AG04450 (cell line): ENCODE measurements at regions not wholly inside any gene's neighbourhood (a gene's known extent, or its start where the extent isn't known, plus 50 kb on each side); places are given as distances from the start of the nearest gene placed in this dataset.

Experiments
- CTCF ChIA-PET: fragments of 300-600, 350-600 bp; formaldehyde crosslinking; extraction: SDS; loops from one replicate; lab custom pipeline; 2022; ENCODE audit warnings: antibody characterized with exemption, inconsistent platforms; lab: Charles Lee
- POLR2A ChIA-PET: fragments of 350-600 bp; formaldehyde crosslinking; extraction: SDS; loops from one replicate; lab custom pipeline; 2021; ENCODE audit warnings: antibody characterized with exemption, inconsistent platforms; lab: Yijun Ruan, JAX
- DNase-seq: peaks from one replicate; pipeline ENCODE4 v3.0.0-alpha.2; 2011; ENCODE audit warnings: low read depth, low spot score
- H3K27ac ChIP-seq: one replicate; pipeline ENCODE4 v1.5.1; 2012; ENCODE audit warnings: low read depth, low read length, control low read depth
- H3K27me3 ChIP-seq: one replicate; pipeline ENCODE4 v1.6.0; 2012; ENCODE audit warnings: low read length; ENCODE audit not compliant: control insufficient read depth, insufficient read depth
- H3K4me3 ChIP-seq: 2 replicates; pipeline ENCODE4 v1.5.1; 2011; ENCODE audit warnings: mild to moderate bottlenecking, low read depth, low read length, control low read depth
- H3K9me3 ChIP-seq: 2 replicates; pipeline ENCODE4 v1.5.1; 2012; ENCODE audit warnings: low read length; ENCODE audit not compliant: control insufficient read depth, insufficient read depth
- TF ChIP-seq, protein P1 (sequence below): IDR thresholded peaks from 2 replicates; pipeline ENCODE4 v1.5.1; 2011; ENCODE audit warnings: low read depth, low read length, control low read depth, inconsistent platforms

DNA sequence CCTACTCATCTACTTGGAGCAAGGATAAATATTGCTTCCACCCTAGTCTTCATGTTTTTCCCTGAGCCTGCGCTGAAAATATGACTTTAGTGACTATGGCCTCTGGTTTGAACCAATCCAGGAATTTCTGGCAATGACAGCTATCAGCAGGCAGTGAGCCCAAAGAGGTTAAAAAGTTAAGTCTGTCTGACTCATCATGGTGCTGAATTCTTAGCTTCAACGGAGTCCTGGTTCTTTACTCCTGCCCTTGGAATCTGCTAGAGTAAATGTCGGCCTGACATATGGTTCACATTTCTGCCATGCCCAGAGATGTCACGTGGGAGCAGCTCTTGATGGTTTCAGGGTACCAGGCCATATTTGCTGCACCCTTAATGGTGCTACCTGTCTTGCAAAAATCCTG, 351.6 kb upstream of the PLXNA2 start:
- Histone ChIP-seq H3K27me3 (no peaks in the 10 kb centered on the region), H3K9me3 (no peaks in the 10 kb centered on the region), H3K27ac (no peak overlapping the region), H3K4me3 (no peak overlapping the region)
- ChIA-PET POLR2A (no interaction called here), CTCF (no interaction called here)
- TF ChIP-seq, protein P1, sequence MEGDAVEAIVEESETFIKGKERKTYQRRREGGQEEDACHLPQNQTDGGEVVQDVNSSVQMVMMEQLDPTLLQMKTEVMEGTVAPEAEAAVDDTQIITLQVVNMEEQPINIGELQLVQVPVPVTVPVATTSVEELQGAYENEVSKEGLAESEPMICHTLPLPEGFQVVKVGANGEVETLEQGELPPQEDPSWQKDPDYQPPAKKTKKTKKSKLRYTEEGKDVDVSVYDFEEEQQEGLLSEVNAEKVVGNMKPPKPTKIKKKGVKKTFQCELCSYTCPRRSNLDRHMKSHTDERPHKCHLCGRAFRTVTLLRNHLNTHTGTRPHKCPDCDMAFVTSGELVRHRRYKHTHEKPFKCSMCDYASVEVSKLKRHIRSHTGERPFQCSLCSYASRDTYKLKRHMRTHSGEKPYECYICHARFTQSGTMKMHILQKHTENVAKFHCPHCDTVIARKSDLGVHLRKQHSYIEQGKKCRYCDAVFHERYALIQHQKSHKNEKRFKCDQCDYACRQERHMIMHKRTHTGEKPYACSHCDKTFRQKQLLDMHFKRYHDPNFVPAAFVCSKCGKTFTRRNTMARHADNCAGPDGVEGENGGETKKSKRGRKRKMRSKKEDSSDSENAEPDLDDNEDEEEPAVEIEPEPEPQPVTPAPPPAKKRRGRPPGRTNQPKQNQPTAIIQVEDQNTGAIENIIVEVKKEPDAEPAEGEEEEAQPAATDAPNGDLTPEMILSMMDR, result no peak
- DNase-seq, result no peak

DNA sequence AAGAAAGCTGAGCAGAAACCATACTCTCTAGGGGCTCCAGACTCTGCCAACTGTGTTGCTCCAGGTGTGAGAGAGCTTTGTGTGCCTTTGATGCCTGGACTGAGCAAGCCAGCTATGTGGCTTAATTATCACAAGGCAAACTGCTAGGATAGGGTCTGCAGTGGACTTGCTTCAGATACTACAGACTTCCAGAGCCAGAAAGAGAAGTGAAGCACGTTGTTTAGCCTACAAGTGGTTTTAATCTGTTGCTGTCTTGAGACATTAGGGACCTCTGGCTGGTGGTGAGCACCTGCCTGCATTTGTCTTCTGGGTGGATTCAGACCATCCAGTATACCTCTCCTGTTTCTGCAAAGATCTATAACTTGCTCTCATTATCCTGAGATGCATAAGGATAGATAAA, 353.4 kb upstream of the PLXNA2 start:
- Histone ChIP-seq H3K4me3 (no peak overlapping the region), H3K27me3 (no peaks in the 10 kb centered on the region), H3K9me3 (no peaks in the 10 kb centered on the region), H3K27ac (no peak overlapping the region)
- no peak for DNase-seq
- TF ChIP-seq, protein P1, result no peak
- CTCF ChIA-PET, result no interaction called here
- POLR2A ChIA-PET, result no interaction called here

DNA sequence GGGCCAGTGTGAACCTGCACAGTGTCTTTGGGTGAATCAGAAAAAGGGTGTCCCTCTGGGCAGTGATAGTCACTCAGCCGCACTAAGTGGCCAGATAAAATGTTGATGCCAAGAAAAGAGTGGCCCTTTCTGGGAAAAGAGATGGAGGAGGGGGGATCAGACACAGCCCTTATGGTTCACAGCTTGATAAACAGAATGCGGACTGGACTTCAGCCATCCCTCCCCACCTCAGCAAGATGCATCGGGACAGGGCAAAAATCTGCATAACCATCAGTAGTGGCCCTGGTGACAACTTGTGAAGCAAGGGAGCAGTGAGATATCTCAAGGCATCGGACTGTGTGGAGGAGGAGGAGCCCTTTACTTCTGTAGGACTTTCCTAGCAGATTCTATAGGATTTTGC, 353.8 kb upstream of the PLXNA2 start:
- H3K27me3 ChIP-seq, result no peaks in the 10 kb centered on the region
- no peak for DNase-seq
- ChIA-PET CTCF (no interaction called here), POLR2A (no interaction called here)
- TF ChIP-seq, protein P1, result no peak
- no peak overlapping the region for H3K27ac ChIP-seq
- H3K4me3 ChIP-seq, result no peak overlapping the region
- no peaks in the 10 kb centered on the region for H3K9me3 ChIP-seq

DNA sequence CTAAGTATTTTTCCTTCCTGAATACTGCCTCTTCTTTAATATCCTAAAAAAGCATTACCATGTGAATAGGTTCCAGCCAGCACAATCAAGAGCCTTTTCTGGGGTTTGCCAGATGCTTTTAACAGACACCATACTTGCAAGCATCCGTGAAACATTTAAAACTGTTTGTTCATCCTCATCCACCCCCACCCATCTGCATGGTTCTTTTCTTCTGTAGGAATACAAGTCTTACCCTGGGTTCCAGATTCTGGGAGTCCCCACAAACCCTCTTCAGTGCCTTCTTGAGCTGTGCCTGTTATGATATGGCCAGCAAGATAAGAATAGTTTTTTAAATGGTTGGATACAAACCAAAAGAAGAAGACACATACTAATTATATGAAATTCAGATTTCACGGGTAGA, 354.9 kb upstream of the PLXNA2 start:
- CTCF ChIA-PET, result no interaction called here
- TF ChIP-seq, protein P1, result no peak
- no peaks in the 10 kb centered on the region for H3K9me3 ChIP-seq
- H3K27ac ChIP-seq, result no peak overlapping the region
- H3K27me3 ChIP-seq, result no peaks in the 10 kb centered on the region
- DNase-seq, result no peak
- POLR2A ChIA-PET, result no interaction called here
- H3K4me3 ChIP-seq, result no peak overlapping the region

DNA sequence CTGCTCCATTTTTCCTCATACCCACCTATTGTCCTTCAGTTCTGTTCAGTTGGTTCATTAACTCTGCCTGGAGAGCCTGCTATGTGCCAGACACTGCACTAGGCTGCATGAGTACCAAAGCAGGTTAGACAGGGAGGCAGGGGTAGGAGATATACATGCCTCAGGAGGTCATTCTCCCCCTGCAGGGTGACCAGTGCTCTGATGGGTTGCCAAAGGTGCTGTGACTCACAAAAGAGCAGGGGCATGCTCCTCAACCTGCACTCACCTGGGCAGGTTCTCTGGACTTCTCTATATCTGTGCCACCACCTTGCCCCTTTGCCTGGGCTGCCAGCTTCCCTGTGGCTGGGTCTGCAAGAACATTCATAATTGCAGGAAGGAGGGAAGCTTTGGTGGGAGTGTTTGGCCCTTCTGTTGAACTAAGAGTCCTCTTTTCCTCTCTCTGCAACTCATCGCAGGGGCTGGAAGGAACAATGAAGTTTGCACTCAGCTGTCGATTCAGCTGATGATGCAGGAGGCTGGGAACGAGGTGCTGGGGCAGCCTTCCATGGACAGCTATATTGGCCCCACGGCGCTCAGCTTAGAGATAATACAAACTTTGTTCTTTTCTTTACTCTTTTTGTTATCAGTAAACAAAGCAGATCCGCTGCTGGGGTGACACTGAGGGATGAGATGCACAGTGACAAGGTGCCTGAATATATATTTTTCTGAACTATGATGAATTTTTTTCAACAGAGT, 356.4 kb upstream of the PLXNA2 start:
- Histone ChIP-seq H3K4me3 (no peak overlapping the region), H3K9me3 (no peaks in the 10 kb centered on the region), H3K27me3 (no peaks in the 10 kb centered on the region), H3K27ac (no peak overlapping the region)
- ChIA-PET CTCF (no interaction called here), POLR2A (no interaction called here)
- TF ChIP-seq, protein P1, result no peak
- no peak for DNase-seq
